GM12891 (cell line): ENCODE measurements at regions not wholly inside any gene's neighbourhood (a gene's known extent, or its start where the extent isn't known, plus 50 kb on each side); places are given as distances from the start of the nearest gene placed in this dataset.
"Not testable (repeated sequence)": the region's sequence is repeated elsewhere in the genome, so short reads cannot be mapped to it uniquely, and the experiment has no call there.

Experiments used
- POLR2A ChIP-seq: IDR thresholded peaks from 2 replicates; pipeline ENCODE4 v1.6.1; 2011; ENCODE audit warnings: low read depth, low read length, control low read depth
- POLR2AphosphoS5 ChIP-seq: IDR thresholded peaks from 2 replicates; pipeline ENCODE4 v1.6.1; 2011; ENCODE audit warnings: low read depth, low read length, control low read depth
- POU2F2 ChIP-seq: IDR thresholded peaks from 2 replicates; pipeline ENCODE4 v1.6.1; 2011; ENCODE audit warnings: low read depth, mild to moderate bottlenecking, control low read depth, low read length, moderate library complexity
- SPI1 ChIP-seq: IDR thresholded peaks from 2 replicates; pipeline ENCODE4 v1.6.1; 2011; ENCODE audit warnings: low read depth, low read length, control low read depth
- TAF1 ChIP-seq: IDR thresholded peaks from 2 replicates; pipeline ENCODE4 v1.6.1; 2011; ENCODE audit warnings: low read depth, low read length, control low read depth

- not testable (repeated sequence) for TF ChIP-seq POLR2AphosphoS5, POLR2A, SPI1, TAF1, POU2F2
Observed at GRCh38 chr7:84710538-84710937, 476.3 kb downstream of the SEMA3D start.
